ENCODE measurements at regions not wholly inside any gene's neighbourhood (a gene's known extent, or its start where the extent isn't known, plus 50 kb on each side); places are given as distances from the start of the nearest gene placed in this dataset.

DNA sequence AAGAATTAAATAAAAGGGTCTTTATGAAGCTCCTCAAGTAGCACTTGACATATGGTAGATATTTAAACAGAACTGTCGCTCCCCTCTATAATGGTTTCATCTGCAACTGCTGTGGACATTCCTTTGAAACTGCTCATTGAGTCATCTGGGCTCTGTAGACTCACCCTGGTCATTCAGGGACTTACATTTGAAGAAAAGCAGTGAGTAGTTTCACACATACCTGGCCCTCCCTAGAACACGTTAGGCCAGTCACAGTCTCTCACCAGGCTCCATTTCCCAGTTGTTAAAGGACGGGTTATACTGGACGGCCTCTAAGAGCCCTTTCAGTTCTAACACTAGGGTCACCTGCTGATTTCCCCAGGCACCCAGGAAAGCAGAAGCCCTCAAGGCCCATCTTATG is 217.0 kb downstream of the BCL11B start:
- TF ChIP-seq POLR2AphosphoS5 (IDR thresholded peaks at IDR 0.05; ENCODE audit: low read depth, low read length) (no peak), TAF1 (IDR thresholded peaks at IDR 0.05; ENCODE audit: low read depth, low read length) (no peak), SPI1 (IDR thresholded peaks at IDR 0.05; ENCODE audit: low read depth, low read length) (no peak), POLR2A (IDR thresholded peaks at IDR 0.05; ENCODE audit: low read depth, low read length) (no peak)

All from GM12891 (cell line).